Thyroid gland (tissue), 4 donors: ENCODE measurements at regions not wholly inside any gene's neighbourhood (a gene's known extent, or its start where the extent isn't known, plus 50 kb on each side); places are given as distances from the start of the nearest gene placed in this dataset.
"Not testable (repeated sequence)": the region's sequence is repeated elsewhere in the genome, so short reads cannot be mapped to it uniquely, and the experiment has no call there.

Experiments used
- DNase-seq, 2 donors: peaks; one replicate each; pipeline ENCODE4 v3.0.0-alpha.2; 2019
- H3K27ac ChIP-seq, 3 donors: fragments of 200-600 bp; sonication (generic); 1 replicate in 2 of 3; 2 replicates in 1 of 3; pipeline ENCODE4 v1.5.1; 2016 to 2019; ENCODE audit warnings: mild to moderate bottlenecking in 1 of 3, moderate library complexity in 1 of 3
- H3K27me3 ChIP-seq: fragments of 200-600 bp; sonication (generic); one replicate; pipeline ENCODE4 v1.5.1; 2019
- H3K36me3 ChIP-seq, 2 donors: fragments of 200-600 bp; sonication (generic); one replicate each; pipeline ENCODE4 v1.5.1; 2016 to 2019
- H3K4me1 ChIP-seq, 2 donors: fragments of 200-600 bp; sonication (generic); one replicate each; pipeline ENCODE4 v1.5.1; 2017 to 2019
- H3K4me3 ChIP-seq, 3 donors: fragments of 200-600 bp; sonication (generic); replicated peaks in 1 of 3; 1 replicate in 2 of 3; 2 replicates in 1 of 3; pipeline ENCODE4 v1.5.1; 2016; ENCODE audit warnings: mild to moderate bottlenecking in 1 of 3
- H3K9me3 ChIP-seq: fragments of 200-600 bp; sonication (generic); one replicate; pipeline ENCODE4 v1.5.1; 2017
- CTCF ChIP-seq, 6 experiments: fragments of 200-600 bp in 3 of 6; fragments of 450-650 bp in 3 of 6; sonication (generic) in 3 of 6; IDR thresholded peaks; one replicate each; pipeline ENCODE4 v1.5.1; 2016 to 2019; ENCODE audit warnings: antibody characterized with exemption in 6 of 6, mild to moderate bottlenecking in 2 of 6, inconsistent platforms in 1 of 6, moderate library complexity in 1 of 6
- POLR2A ChIP-seq, 2 donors: fragments of 450-650 bp; IDR thresholded peaks; one replicate each; pipeline ENCODE4 v1.6.1; 2017; ENCODE audit warnings: antibody characterized with exemption in 2 of 2, mild to moderate bottlenecking in 2 of 2, moderate library complexity in 1 of 2
- WGBS, 2 donors: methylation state at CpG; one replicate each; pipeline ENCODE4 v1.1.5; 2017; 5-methylcytosine and 5-hydroxymethylcytosine counted together
- intact Hi-C: fragments of 100-400 bp; cut with DNase I; formaldehyde crosslinking; loops from one replicate; pipeline ENCODE4 v1.15.1; 2023

GRCh38 chr5:17373406-17373805 is 124.6 kb upstream of the TAF11L2 start:
- Histone ChIP-seq H3K4me1 (no peaks in the 10 kb centered on the region), H3K9me3 (no peaks in the 10 kb centered on the region), H3K27me3 (no peaks in the 10 kb centered on the region), H3K36me3 (no peaks in the 10 kb centered on the region), H3K4me3 (no peak overlapping the region), H3K27ac (no peak overlapping the region)
- WGBS, 2 donors, result 68 to 72% methylated on average over 5 of the region's 5 CpGs
- no peak for DNase-seq
- TF ChIP-seq POLR2A (IDR thresholded peaks at IDR 0.05) (no peak), CTCF (IDR thresholded peaks at IDR 0.05) (no peak)
- intact Hi-C loops, result no loop called here

GRCh38 chr5:17373814-17374556 is 124.0 kb upstream of the TAF11L2 start:
- no peaks in the 10 kb centered on the region for H3K36me3 ChIP-seq
- intact Hi-C loops, result no loop called here
- 73 to 78% methylated on average over 7 of the region's 7 CpGs for WGBS, 2 donors
- TF ChIP-seq POLR2A (IDR thresholded peaks at IDR 0.05) (no peak), CTCF (IDR thresholded peaks at IDR 0.05) (no peak)
- H3K9me3 ChIP-seq, result no peaks in the 10 kb centered on the region
- no peak for DNase-seq
- H3K27ac ChIP-seq, result no peak overlapping the region
- H3K4me1 ChIP-seq, result no peaks in the 10 kb centered on the region
- H3K27me3 ChIP-seq, result no peaks in the 10 kb centered on the region
- no peak overlapping the region for H3K4me3 ChIP-seq

DNA sequence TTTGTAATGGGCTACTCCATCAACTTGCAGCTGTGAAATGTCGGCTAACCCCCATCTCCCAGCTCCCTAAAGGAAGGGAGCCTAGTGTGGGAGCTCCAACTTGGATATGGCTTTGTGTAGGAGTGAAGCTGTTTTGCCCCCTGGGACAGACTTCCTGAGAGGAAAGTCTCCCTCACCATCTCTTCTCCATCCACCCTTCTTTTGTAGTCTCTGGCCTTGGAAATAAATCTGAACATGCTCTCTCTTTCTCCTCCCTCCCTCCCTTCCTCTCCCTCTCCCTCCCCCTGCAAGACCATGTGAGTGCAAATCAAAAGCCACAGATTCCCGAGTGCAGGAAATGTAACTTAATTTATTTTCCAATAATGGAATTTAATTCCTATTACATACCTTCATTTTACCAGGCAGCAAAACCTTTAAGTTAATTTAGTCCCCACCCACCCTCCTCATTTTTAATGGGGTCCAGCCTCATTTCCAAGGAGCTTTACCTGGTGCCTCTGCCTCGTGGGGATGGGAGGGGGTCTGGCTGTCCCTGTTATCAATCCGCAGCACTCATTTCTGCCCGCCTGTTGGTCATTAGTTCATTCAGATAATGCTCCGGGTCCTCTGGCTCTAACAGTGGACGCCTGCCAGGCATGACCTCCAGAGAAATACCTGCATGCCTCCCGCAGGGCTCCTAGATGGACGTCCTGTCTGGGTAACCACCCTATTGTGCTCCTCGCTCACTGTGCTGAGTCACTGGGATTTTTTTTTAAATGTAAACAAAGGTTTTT is 122.9 kb upstream of the TAF11L2 start:
- Histone ChIP-seq H3K9me3 (no peaks in the 10 kb centered on the region), H3K27me3 (no peaks in the 10 kb centered on the region), H3K4me3 (no peak overlapping the region), H3K36me3 (no peaks in the 10 kb centered on the region), H3K4me1 (no peaks in the 10 kb centered on the region), H3K27ac (no peak overlapping the region)
- 61 to 74% methylated on average over 10 of the region's 10 CpGs for WGBS, 2 donors
- no peak for TF ChIP-seq CTCF (IDR thresholded peaks at IDR 0.05)
- DNase-seq, result no peak
- intact Hi-C loops, result no loop called here

DNA sequence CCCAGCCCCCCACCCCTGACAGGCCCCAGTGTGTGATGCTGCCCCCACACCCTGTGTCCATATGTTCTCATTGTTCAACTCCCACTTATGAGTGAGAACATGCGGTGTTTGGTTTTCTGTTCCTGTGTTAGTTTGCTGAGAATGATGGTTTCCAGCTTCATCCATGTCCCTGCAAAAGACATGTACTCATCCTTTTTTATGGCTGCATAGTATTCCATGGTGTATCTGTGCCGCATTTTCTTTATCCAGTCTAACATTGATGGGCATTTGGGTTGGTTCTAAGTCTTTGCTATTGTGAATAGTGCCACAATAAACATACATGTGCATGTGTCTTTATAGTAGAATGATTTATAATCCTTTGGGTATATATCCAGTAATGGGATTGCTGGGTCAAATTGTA is 122.1 kb upstream of the TAF11L2 start:
- H3K36me3 ChIP-seq, intact Hi-C loops, H3K4me3 ChIP-seq, H3K4me1 ChIP-seq, H3K27ac ChIP-seq, H3K9me3 ChIP-seq, DNase-seq, H3K27me3 ChIP-seq: not testable (repeated sequence)
- 92 to 97% methylated on average over 2 of the region's 2 CpGs for WGBS, 2 donors

DNA sequence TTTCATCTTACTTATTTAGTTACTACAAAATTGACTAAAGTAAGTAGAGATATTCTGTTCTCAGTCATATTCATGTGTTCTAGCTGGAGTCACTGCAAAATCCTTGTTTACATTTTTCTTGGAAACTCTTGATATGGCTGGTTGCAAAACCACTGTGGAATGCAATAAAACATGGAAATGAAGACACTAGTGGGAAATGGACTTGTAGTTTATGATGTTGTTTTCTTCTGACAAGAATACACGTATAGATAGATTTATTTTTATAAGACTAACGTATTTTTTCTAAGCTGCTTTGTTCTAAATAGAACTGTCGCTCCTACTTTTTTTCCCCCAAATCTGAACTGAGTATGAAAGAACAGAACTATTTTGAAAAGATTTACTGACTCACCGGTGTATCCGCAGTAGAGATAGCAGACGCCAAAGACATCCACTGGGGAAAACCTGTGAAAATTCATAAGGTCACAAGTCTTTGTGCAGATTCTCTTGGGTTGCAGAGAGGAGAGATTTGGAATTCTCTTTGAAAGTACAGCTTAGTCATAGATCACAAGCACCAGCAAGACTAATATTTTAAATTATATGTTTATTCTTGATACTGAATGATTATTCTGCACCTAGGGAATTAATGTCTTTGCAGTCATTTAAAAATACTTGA is 119.6 kb upstream of the TAF11L2 start:
- no peaks in the 10 kb centered on the region for H3K36me3 ChIP-seq
- no peak overlapping the region for H3K27ac ChIP-seq
- no peaks in the 10 kb centered on the region for H3K27me3 ChIP-seq
- intact Hi-C loops, result no loop called here
- no peak for TF ChIP-seq POLR2A (IDR thresholded peaks at IDR 0.05)
- no peak for TF ChIP-seq CTCF (IDR thresholded peaks at IDR 0.05)
- DNase-seq, result no peak
- H3K4me3 ChIP-seq, result no peak overlapping the region
- 77 to 88% methylated on average over 6 of the region's 6 CpGs for WGBS, 2 donors
- no peaks in the 10 kb centered on the region for H3K9me3 ChIP-seq
- H3K4me1 ChIP-seq, result no peaks in the 10 kb centered on the region
